ENCODE measurements at regions not wholly inside any gene's neighbourhood (a gene's known extent, or its start where the extent isn't known, plus 50 kb on each side); places are given as distances from the start of the nearest gene placed in this dataset.

DNA sequence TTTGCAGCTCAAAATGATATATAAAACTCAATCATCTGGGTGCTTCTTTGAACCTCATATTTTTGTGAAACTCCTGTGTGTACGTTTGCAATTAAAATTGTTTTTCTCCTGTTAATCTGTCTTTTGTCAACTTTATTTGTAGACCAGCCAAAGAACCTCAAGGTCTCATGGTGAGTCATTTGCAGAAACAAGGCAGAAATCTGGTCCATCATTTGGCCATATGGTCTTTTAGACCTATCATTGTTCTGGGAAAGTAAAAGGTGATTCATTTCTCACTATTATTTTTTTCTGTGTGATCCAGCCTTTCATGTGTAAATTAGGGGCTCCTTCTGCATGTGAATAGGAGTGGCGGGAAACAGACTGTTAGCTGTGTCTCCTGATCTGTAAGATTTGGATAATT lies 399.1 kb upstream of the DDI1 start:
- intact Hi-C loops (cut with micrococcal nuclease; ENCODE audit: unreplicated experiment): no loop called here
- TF ChIP-seq, protein P1, sequence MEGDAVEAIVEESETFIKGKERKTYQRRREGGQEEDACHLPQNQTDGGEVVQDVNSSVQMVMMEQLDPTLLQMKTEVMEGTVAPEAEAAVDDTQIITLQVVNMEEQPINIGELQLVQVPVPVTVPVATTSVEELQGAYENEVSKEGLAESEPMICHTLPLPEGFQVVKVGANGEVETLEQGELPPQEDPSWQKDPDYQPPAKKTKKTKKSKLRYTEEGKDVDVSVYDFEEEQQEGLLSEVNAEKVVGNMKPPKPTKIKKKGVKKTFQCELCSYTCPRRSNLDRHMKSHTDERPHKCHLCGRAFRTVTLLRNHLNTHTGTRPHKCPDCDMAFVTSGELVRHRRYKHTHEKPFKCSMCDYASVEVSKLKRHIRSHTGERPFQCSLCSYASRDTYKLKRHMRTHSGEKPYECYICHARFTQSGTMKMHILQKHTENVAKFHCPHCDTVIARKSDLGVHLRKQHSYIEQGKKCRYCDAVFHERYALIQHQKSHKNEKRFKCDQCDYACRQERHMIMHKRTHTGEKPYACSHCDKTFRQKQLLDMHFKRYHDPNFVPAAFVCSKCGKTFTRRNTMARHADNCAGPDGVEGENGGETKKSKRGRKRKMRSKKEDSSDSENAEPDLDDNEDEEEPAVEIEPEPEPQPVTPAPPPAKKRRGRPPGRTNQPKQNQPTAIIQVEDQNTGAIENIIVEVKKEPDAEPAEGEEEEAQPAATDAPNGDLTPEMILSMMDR (IDR thresholded peaks at IDR 0.05; ENCODE audit: unreplicated experiment): no peak
- Mint-ChIP-seq H3K27ac (ENCODE audit: unreplicated experiment) (no peak overlapping the region), H3K4me3 (ENCODE audit: low read depth, unreplicated experiment) (no peak overlapping the region), H3K4me1 (ENCODE audit: low read depth, unreplicated experiment) (no peaks in the 10 kb centered on the region), H3K36me3 (ENCODE audit: insufficient read depth, unreplicated experiment) (no peaks in the 10 kb centered on the region), H3K27me3 (ENCODE audit: unreplicated experiment) (no peaks in the 10 kb centered on the region), H3K9me3 (ENCODE audit: low read depth, unreplicated experiment) (no peaks in the 10 kb centered on the region)
- no TSS peak for BruUV-seq (replicated peaks)
- no peak for DNase-seq
- CTCF ChIA-PET: no interaction called here

DNA sequence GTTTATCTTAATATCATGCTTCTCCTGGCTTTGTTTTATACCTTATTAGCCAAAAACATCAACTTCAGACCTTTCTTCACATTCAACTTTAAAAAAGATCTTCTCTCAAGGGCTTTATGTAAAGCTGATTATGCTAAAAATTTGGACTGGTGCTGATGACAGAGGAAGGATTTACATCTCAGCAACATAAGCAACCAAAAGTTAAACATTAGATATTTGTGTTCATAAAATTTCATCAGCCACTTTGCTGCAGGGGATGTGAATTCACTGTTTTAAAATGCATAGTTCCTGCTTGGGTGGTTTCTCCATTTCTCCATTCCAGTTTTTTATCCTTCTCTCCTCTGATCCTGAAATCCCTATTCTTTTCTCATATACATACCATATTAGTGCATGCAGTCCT lies 398.6 kb upstream of the DDI1 start:
- Mint-ChIP-seq H3K36me3 (ENCODE audit: insufficient read depth, unreplicated experiment) (no peaks in the 10 kb centered on the region), H3K27me3 (ENCODE audit: unreplicated experiment) (no peaks in the 10 kb centered on the region), H3K4me1 (ENCODE audit: low read depth, unreplicated experiment) (no peaks in the 10 kb centered on the region), H3K27ac (ENCODE audit: unreplicated experiment) (no peak overlapping the region), H3K4me3 (ENCODE audit: low read depth, unreplicated experiment) (no peak overlapping the region), H3K9me3 (ENCODE audit: low read depth, unreplicated experiment) (no peaks in the 10 kb centered on the region)
- intact Hi-C loops (cut with micrococcal nuclease; ENCODE audit: unreplicated experiment): no loop called here
- CTCF ChIA-PET: no interaction called here
- TF ChIP-seq, protein P1 (IDR thresholded peaks at IDR 0.05; ENCODE audit: unreplicated experiment): no peak
- BruUV-seq (replicated peaks): no TSS peak
- no peak for DNase-seq

DNA sequence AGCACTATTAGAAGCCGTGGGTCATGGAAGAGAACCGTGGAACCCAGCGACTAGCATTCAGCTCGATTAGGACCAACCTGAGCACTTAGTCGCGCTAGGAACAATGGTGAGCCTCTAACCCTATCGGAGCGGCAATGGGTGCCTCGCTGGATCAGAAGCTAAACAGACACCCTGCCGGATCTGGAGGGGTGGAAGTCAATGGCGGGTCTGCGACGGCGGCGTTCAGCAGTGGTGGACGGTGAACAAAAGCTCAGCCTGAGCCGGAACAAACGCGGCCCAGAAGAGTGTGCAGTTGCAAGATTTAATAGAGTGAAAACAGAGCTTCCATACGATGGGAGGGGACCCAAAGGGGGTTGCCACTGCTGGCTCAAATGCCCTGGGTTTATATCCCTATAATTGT lies 391.8 kb upstream of the DDI1 start:
- Mint-ChIP-seq H3K27me3 (ENCODE audit: unreplicated experiment) (no peaks in the 10 kb centered on the region), H3K4me3 (ENCODE audit: low read depth, unreplicated experiment) (no peak overlapping the region), H3K27ac (ENCODE audit: unreplicated experiment) (no peak overlapping the region), H3K9me3 (ENCODE audit: low read depth, unreplicated experiment) (no peaks in the 10 kb centered on the region), H3K36me3 (ENCODE audit: insufficient read depth, unreplicated experiment) (no peaks in the 10 kb centered on the region), H3K4me1 (ENCODE audit: low read depth, unreplicated experiment) (no peaks in the 10 kb centered on the region)
- BruUV-seq (replicated peaks): no TSS peak
- TF ChIP-seq, protein P1 (IDR thresholded peaks at IDR 0.05; ENCODE audit: unreplicated experiment): no peak
- intact Hi-C loops (cut with micrococcal nuclease; ENCODE audit: unreplicated experiment): no loop called here
- CTCF ChIA-PET: no interaction called here
- no peak for DNase-seq

DNA sequence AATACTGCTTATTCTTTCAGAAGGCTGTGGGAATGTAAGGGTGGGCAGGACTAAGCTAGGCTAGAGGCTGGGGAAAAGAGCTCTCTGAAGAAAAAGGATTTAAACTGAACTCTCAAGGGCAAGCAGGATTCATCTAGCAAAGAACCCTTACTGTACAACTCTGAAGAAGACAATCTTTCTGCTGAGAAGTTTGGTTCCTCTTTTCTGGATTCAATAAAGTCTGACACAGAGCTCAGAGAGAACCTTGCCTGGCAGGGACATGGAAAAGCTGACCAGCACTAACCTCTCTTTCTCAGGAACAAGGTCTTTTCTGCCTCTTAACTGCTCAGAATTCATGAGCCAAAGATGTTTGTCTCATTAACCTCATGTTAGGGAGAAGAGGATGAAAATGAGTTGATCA lies 388.4 kb upstream of the DDI1 start:
- H3K27me3 Mint-ChIP-seq (ENCODE audit: unreplicated experiment): no peaks in the 10 kb centered on the region
- H3K4me1 Mint-ChIP-seq (ENCODE audit: low read depth, unreplicated experiment): no peaks in the 10 kb centered on the region
- intact Hi-C loops (cut with micrococcal nuclease; ENCODE audit: unreplicated experiment): no loop called here
- no peak for DNase-seq
- CTCF ChIA-PET: no interaction called here
- BruUV-seq (replicated peaks): no TSS peak
- no peak overlapping the region for H3K27ac Mint-ChIP-seq (ENCODE audit: unreplicated experiment)
- H3K4me3 Mint-ChIP-seq (ENCODE audit: low read depth, unreplicated experiment): no peak overlapping the region
- H3K9me3 Mint-ChIP-seq (ENCODE audit: low read depth, unreplicated experiment): no peaks in the 10 kb centered on the region
- TF ChIP-seq, protein P1 (IDR thresholded peaks at IDR 0.05; ENCODE audit: unreplicated experiment): no peak
- no peaks in the 10 kb centered on the region for H3K36me3 Mint-ChIP-seq (ENCODE audit: insufficient read depth, unreplicated experiment)
